Peyer's patch (tissue), 4 donors: ENCODE measurements at regions not wholly inside any gene's neighbourhood (a gene's known extent, or its start where the extent isn't known, plus 50 kb on each side); places are given as distances from the start of the nearest gene placed in this dataset.

ENCODE experiments used
- CTCF ChIP-seq, 6 experiments: fragments of 450-650 bp in 4 of 6; fragments of 200-600 bp in 2 of 6; sonication (generic) in 1 of 6; IDR thresholded peaks; one replicate each; pipeline ENCODE4 v1.5.1; 2017 to 2019; ENCODE audit warnings: antibody characterized with exemption in 6 of 6, mild to moderate bottlenecking in 3 of 6, moderate library complexity in 1 of 6
- POLR2A ChIP-seq, 2 donors: fragments of 450-650 bp; IDR thresholded peaks; one replicate each; pipeline ENCODE4 v1.5.1; 2017; ENCODE audit warnings: antibody characterized with exemption in 2 of 2, mild to moderate bottlenecking in 2 of 2, moderate library complexity in 2 of 2

GRCh38 chr2:234747032-234747431 lies 204.8 kb upstream of the SH3BP4 start:
- no peak for TF ChIP-seq CTCF (IDR thresholded peaks at IDR 0.05)
- TF ChIP-seq POLR2A (IDR thresholded peaks at IDR 0.05): no peak
